ENCODE measurements at regions not wholly inside any gene's neighbourhood (a gene's known extent, or its start where the extent isn't known, plus 50 kb on each side); places are given as distances from the start of the nearest gene placed in this dataset.
"Not testable (repeated sequence)": the region's sequence is repeated elsewhere in the genome, so short reads cannot be mapped to it uniquely, and the experiment has no call there.

- DNase-seq = no peak
Measured at GRCh38 chr2:239594772-239595608, 194.2 kb upstream of the HDAC4 start.

GRCh38 chr2:239594019-239594771, 193.4 kb upstream of the HDAC4 start:
- DNase-seq = no peak

GRCh38 chr2:239593455-239593854, 192.6 kb upstream of the HDAC4 start:
- no peak for DNase-seq

GRCh38 chr2:239592629-239593290, 191.9 kb upstream of the HDAC4 start:
- not testable (repeated sequence) for DNase-seq

- no peak for DNase-seq
Measured at GRCh38 chr2:239590995-239591915, 190.4 kb upstream of the HDAC4 start.

GRCh38 chr2:239590276-239590675, 189.5 kb upstream of the HDAC4 start:
- DNase-seq = no peak

GRCh38 chr2:239589833-239590232, 189.0 kb upstream of the HDAC4 start:
- DNase-seq = no peak

- no peak for DNase-seq
Measured at GRCh38 chr2:239589270-239589825, 188.5 kb upstream of the HDAC4 start.

- no peak for DNase-seq
Measured at GRCh38 chr2:239588451-239589269, 187.8 kb upstream of the HDAC4 start.

- no peak for DNase-seq
Measured at GRCh38 chr2:239587841-239588240, 187.0 kb upstream of the HDAC4 start.

GRCh38 chr2:239587311-239587731, 186.5 kb upstream of the HDAC4 start:
- DNase-seq = no peak

GRCh38 chr2:239586651-239587310, 186.0 kb upstream of the HDAC4 start:
- DNase-seq = no peak

- DNase-seq = no peak
Measured at GRCh38 chr2:239585422-239585821, 184.6 kb upstream of the HDAC4 start.

- DNase-seq = no peak
Measured at GRCh38 chr2:239584986-239585385, 184.2 kb upstream of the HDAC4 start.

- no peak for DNase-seq
Measured at GRCh38 chr2:239583879-239584859, 183.3 kb upstream of the HDAC4 start.

- no peak for DNase-seq
Measured at GRCh38 chr2:239583171-239583878, 182.5 kb upstream of the HDAC4 start.

- no peak for DNase-seq
Measured at GRCh38 chr2:239582476-239582875, 181.7 kb upstream of the HDAC4 start.

- DNase-seq = no peak
Measured at GRCh38 chr2:239581352-239581901, 180.6 kb upstream of the HDAC4 start.

Data from fibroblast of skin of scalp (primary cell).